ENCODE measurements at regions not wholly inside any gene's neighbourhood (a gene's known extent, or its start where the extent isn't known, plus 50 kb on each side); places are given as distances from the start of the nearest gene placed in this dataset.

- TF ChIP-seq ESRRA (IDR thresholded peaks at IDR 0.05; ENCODE audit: borderline replicate concordance, low read depth) = no peak
- TF ChIP-seq ZNF282 (CRISPR knock-in tag; IDR thresholded peaks at IDR 0.05) = no peak
- no peak for TF ChIP-seq POLR2AphosphoS5 (IDR thresholded peaks at IDR 0.05; ENCODE audit: control insufficient read depth, insufficient read depth, low read depth, low read length)
Observed at GRCh38 chr6:134422426-134423231, 104.7 kb upstream of the SGK1 start.
